Activated CD4-positive, alpha-beta memory T cell treated with anti-CD3 and anti-CD28 coated beads for 36 hours (primary cell): ENCODE measurements at regions not wholly inside any gene's neighbourhood (a gene's known extent, or its start where the extent isn't known, plus 50 kb on each side); places are given as distances from the start of the nearest gene placed in this dataset.

Source experiments
- CTCF ChIA-PET: fragments of 350-600 bp; sonication (Branson Sonifier 250); formaldehyde crosslinking; loops from one replicate; lab custom pipeline; 2021; ENCODE audit warnings: antibody characterized with exemption, inconsistent platforms; lab: Charles Lee
- POLR2A ChIA-PET: fragments of 350-600 bp; sonication (Branson Sonifier 250); formaldehyde crosslinking; loops from one replicate; lab custom pipeline; 2021; ENCODE audit warnings: antibody characterized with exemption; lab: Charles Lee
- DNase-seq: peaks from one replicate; pipeline ENCODE4 v3.0.0-alpha.2; 2020
- H3K27ac Mint-ChIP-seq: one replicate; pipeline ENCODE4 v1.8.0; 2021; ENCODE audit warnings: mixed read lengths
- H3K27me3 Mint-ChIP-seq: one replicate; pipeline ENCODE4 v1.8.0; 2021; ENCODE audit warnings: mixed read lengths
- H3K36me3 Mint-ChIP-seq: one replicate; pipeline ENCODE4 v1.8.0; 2021; ENCODE audit warnings: mixed read lengths
- H3K4me1 Mint-ChIP-seq: one replicate; pipeline ENCODE4 v1.8.0; 2021; ENCODE audit warnings: low read depth, mixed read lengths
- H3K4me3 Mint-ChIP-seq: one replicate; pipeline ENCODE4 v1.8.0; 2021; ENCODE audit warnings: mild to moderate bottlenecking, mixed read lengths
- H3K9me3 Mint-ChIP-seq: one replicate; pipeline ENCODE4 v1.8.0; 2021; ENCODE audit warnings: mixed read lengths
- intact Hi-C: fragments of 100-400 bp; cut with micrococcal nuclease; formaldehyde crosslinking; loops from one replicate; pipeline ENCODE4 v1.15.1; 2023

DNA sequence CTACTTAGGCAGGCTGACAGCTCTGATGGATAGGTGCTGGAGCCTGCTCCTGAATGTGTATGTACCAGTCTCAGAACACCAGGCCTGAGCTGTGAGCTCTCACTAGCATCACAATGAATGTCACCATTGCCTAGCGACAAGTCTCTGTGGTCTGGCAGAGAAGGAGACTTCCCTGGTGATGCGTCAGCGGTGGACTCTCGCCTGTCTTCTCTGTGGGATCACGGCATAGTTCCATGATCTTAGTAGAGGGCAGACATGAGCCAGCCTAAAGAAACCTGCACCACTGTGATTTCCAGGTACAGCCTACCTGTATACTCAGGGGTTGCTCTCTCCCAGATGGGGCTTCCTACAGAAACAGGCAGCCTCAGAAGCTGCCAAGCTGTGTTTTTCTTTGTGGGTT is 699.2 kb upstream of the TSPY4 start:
- POLR2A ChIA-PET, result no interaction called here
- no peak overlapping the region for H3K27ac Mint-ChIP-seq
- CTCF ChIA-PET, result no interaction called here
- H3K36me3 Mint-ChIP-seq, result no peaks in the 10 kb centered on the region
- intact Hi-C loops, result no loop called here
- H3K27me3 Mint-ChIP-seq, result no peaks in the 10 kb centered on the region
- no peak overlapping the region for H3K4me3 Mint-ChIP-seq
- H3K9me3 Mint-ChIP-seq, result no peaks in the 10 kb centered on the region
- no peaks in the 10 kb centered on the region for H3K4me1 Mint-ChIP-seq
- DNase-seq, result no peak

DNA sequence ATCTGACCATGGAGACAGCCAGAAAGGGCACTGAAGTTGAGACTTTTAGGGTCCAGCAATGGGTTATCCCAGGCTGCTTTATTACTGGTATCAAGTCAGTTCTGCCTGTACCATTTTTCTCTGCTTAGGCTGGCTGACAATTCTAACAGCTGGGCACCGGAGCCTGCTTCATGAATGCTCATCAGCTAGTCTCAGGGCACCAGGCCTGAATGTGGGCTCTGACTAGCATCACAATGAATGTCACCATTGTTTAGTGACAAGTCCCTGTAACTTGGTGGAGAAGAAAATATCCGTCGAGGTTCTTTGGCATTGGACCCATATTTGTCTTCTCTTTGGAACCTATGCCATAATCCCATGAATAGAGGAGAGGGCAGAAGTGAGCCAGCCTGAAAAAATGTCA is 692.3 kb upstream of the TSPY4 start:
- intact Hi-C loops, result no loop called here
- Mint-ChIP-seq H3K36me3 (no peaks in the 10 kb centered on the region), H3K27me3 (no peaks in the 10 kb centered on the region), H3K9me3 (no peaks in the 10 kb centered on the region), H3K27ac (no peak overlapping the region), H3K4me3 (no peak overlapping the region), H3K4me1 (no peaks in the 10 kb centered on the region)
- ChIA-PET CTCF (no interaction called here), POLR2A (no interaction called here)
- no peak for DNase-seq

- no peaks in the 10 kb centered on the region for H3K27me3 Mint-ChIP-seq
- no peak overlapping the region for H3K27ac Mint-ChIP-seq
These were observed 684.8 kb upstream of the TSPY4 start for GRCh38 chrY:8652445-8652844.

GRCh38 chrY:8655017-8655416 is 682.2 kb upstream of the TSPY4 start:
- no peak overlapping the region for H3K4me3 Mint-ChIP-seq
- H3K9me3 Mint-ChIP-seq, result no peaks in the 10 kb centered on the region
- no peak overlapping the region for H3K27ac Mint-ChIP-seq
- no peaks in the 10 kb centered on the region for H3K4me1 Mint-ChIP-seq
- no peaks in the 10 kb centered on the region for H3K36me3 Mint-ChIP-seq
- no peaks in the 10 kb centered on the region for H3K27me3 Mint-ChIP-seq
- DNase-seq, result no peak
- POLR2A ChIA-PET, result no interaction called here
- intact Hi-C loops, result no loop called here
- CTCF ChIA-PET, result no interaction called here

More at GRCh38 chrY:8652445-8652844, 684.8 kb upstream of the TSPY4 start:
- POLR2A ChIA-PET, result no interaction called here
- Mint-ChIP-seq H3K4me3 (no peak overlapping the region), H3K9me3 (no peaks in the 10 kb centered on the region), H3K36me3 (no peaks in the 10 kb centered on the region), H3K4me1 (no peaks in the 10 kb centered on the region)
- no peak for DNase-seq
- CTCF ChIA-PET, result no interaction called here
- intact Hi-C loops, result no loop called here

GRCh38 chrY:8656101-8656500 is 681.2 kb upstream of the TSPY4 start:
- Mint-ChIP-seq H3K27me3 (no peaks in the 10 kb centered on the region), H3K9me3 (no peaks in the 10 kb centered on the region), H3K27ac (no peak overlapping the region), H3K4me1 (no peaks in the 10 kb centered on the region), H3K4me3 (no peak overlapping the region), H3K36me3 (no peaks in the 10 kb centered on the region)
- intact Hi-C loops, result no loop called here
- ChIA-PET CTCF (no interaction called here), POLR2A (no interaction called here)
- no peak for DNase-seq

GRCh38 chrY:8656515-8656914 is 680.7 kb upstream of the TSPY4 start:
- Mint-ChIP-seq H3K36me3 (no peaks in the 10 kb centered on the region), H3K27ac (no peak overlapping the region), H3K4me3 (no peak overlapping the region), H3K9me3 (no peaks in the 10 kb centered on the region), H3K27me3 (no peaks in the 10 kb centered on the region), H3K4me1 (no peaks in the 10 kb centered on the region)
- CTCF ChIA-PET, result no interaction called here
- DNase-seq, result no peak
- intact Hi-C loops, result no loop called here
- POLR2A ChIA-PET, result no interaction called here

GRCh38 chrY:8659721-8660120 is 677.5 kb upstream of the TSPY4 start:
- DNase-seq, result no peak
- Mint-ChIP-seq H3K4me1 (no peaks in the 10 kb centered on the region), H3K9me3 (no peaks in the 10 kb centered on the region), H3K4me3 (no peak overlapping the region), H3K27ac (no peak overlapping the region), H3K27me3 (peaks cover 2% of the 10 kb centered on the region), H3K36me3 (no peaks in the 10 kb centered on the region)
- ChIA-PET CTCF (no interaction called here), POLR2A (no interaction called here)
- intact Hi-C loops, result no loop called here

GRCh38 chrY:8673896-8674295 is 663.4 kb upstream of the TSPY4 start:
- POLR2A ChIA-PET, result no interaction called here

DNA sequence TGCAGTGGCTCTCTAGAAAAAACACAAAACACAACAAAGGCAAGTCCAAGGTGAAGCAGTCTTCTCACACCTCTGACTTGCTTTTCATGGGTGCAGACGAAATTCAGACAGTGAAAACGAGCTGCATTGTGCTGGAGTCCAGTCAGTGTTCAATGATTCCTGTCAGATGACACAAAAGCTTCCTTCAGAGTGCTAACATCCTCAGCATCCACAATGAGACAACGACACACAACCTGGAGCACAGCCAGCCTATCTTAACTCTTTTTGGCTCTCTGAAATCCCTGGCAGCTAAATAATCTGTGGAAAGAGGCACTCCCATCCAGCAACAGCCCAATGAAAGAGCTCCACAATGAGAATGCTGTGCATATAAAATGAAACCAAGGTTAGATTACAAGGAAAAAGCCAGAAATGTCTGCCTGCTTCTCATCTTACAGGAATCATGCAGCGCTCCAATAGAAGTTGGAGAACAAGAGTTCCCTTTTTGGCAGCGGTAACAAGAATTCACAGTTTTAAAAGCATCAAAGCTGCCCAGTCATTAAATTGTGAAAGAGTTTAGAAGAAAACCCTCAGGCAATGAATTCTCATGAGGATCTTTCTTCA is 659.8 kb upstream of the TSPY4 start:
- intact Hi-C loops, result no loop called here
- Mint-ChIP-seq H3K27me3 (no peaks in the 10 kb centered on the region), H3K4me1 (no peaks in the 10 kb centered on the region), H3K4me3 (no peak overlapping the region), H3K36me3 (no peaks in the 10 kb centered on the region), H3K27ac (no peak overlapping the region), H3K9me3 (no peaks in the 10 kb centered on the region)
- DNase-seq, result no peak
- ChIA-PET CTCF (no interaction called here), POLR2A (no interaction called here)

More at GRCh38 chrY:8673896-8674295, 663.4 kb upstream of the TSPY4 start:
- Mint-ChIP-seq H3K36me3 (no peaks in the 10 kb centered on the region), H3K9me3 (no peaks in the 10 kb centered on the region), H3K27me3 (no peaks in the 10 kb centered on the region), H3K27ac (no peak overlapping the region), H3K4me3 (no peak overlapping the region), H3K4me1 (no peaks in the 10 kb centered on the region)
- CTCF ChIA-PET, result no interaction called here
- no peak for DNase-seq
- intact Hi-C loops, result no loop called here

GRCh38 chrY:8687154-8687553 is 650.1 kb upstream of the TSPY4 start:
- CTCF ChIA-PET, result no interaction called here
- H3K9me3 Mint-ChIP-seq, result no peaks in the 10 kb centered on the region
- intact Hi-C loops, result no loop called here

GRCh38 chrY:8690901-8691685 is 646.2 kb upstream of the TSPY4 start:
- Mint-ChIP-seq H3K4me1 (no peaks in the 10 kb centered on the region), H3K9me3 (no peaks in the 10 kb centered on the region), H3K27ac (no peak overlapping the region), H3K4me3 (no peak overlapping the region), H3K36me3 (no peaks in the 10 kb centered on the region), H3K27me3 (no peaks in the 10 kb centered on the region)
- DNase-seq, result no peak
- POLR2A ChIA-PET, result no interaction called here
- CTCF ChIA-PET, result no interaction called here
- intact Hi-C loops, result no loop called here

More at GRCh38 chrY:8687154-8687553, 650.1 kb upstream of the TSPY4 start:
- POLR2A ChIA-PET, result no interaction called here
- H3K4me3 Mint-ChIP-seq, result no peak overlapping the region
- no peaks in the 10 kb centered on the region for H3K4me1 Mint-ChIP-seq
- no peaks in the 10 kb centered on the region for H3K27me3 Mint-ChIP-seq
- H3K36me3 Mint-ChIP-seq, result no peaks in the 10 kb centered on the region
- no peak for DNase-seq
- no peak overlapping the region for H3K27ac Mint-ChIP-seq

DNA sequence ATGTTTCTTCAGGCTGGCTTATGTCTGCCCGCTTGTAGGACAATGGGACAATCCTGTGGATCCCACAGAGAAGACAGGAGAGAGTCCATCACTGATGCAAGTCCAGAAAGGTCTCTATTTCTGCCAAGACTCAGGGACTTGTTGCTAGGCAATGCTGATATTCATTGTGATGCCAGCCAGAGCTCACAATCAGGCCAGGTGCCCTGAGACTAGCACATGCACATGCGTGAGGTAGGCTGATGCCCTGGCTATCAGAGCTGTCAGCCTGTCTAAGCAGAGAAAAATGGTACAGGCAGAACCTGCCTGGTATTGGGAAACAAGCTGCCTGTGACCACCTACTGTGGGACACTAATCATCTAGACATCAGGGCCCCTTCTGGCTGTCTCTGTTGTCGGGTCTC is 638.7 kb upstream of the TSPY4 start:
- no peak for DNase-seq
- CTCF ChIA-PET, result no interaction called here
- H3K4me1 Mint-ChIP-seq, result no peaks in the 10 kb centered on the region
- H3K36me3 Mint-ChIP-seq, result no peaks in the 10 kb centered on the region
- H3K27me3 Mint-ChIP-seq, result no peaks in the 10 kb centered on the region
- POLR2A ChIA-PET, result no interaction called here
- intact Hi-C loops, result no loop called here
- no peaks in the 10 kb centered on the region for H3K9me3 Mint-ChIP-seq
- H3K4me3 Mint-ChIP-seq, result no peak overlapping the region
- H3K27ac Mint-ChIP-seq, result no peak overlapping the region
